ENCODE measurements at regions not wholly inside any gene's neighbourhood (a gene's known extent, or its start where the extent isn't known, plus 50 kb on each side); places are given as distances from the start of the nearest gene placed in this dataset.
"Not testable (repeated sequence)": the region's sequence is repeated elsewhere in the genome, so short reads cannot be mapped to it uniquely, and the experiment has no call there.

GRCh38 chr1:184888505-184888904, 85.8 kb downstream of the NIBAN1 start:
- DNase-seq (ENCODE audit: low read depth in 2 of 2) = no peak

GRCh38 chr1:184882957-184883815, 91.1 kb downstream of the NIBAN1 start:
- DNase-seq (ENCODE audit: low read depth in 2 of 2) = no peak

DNA sequence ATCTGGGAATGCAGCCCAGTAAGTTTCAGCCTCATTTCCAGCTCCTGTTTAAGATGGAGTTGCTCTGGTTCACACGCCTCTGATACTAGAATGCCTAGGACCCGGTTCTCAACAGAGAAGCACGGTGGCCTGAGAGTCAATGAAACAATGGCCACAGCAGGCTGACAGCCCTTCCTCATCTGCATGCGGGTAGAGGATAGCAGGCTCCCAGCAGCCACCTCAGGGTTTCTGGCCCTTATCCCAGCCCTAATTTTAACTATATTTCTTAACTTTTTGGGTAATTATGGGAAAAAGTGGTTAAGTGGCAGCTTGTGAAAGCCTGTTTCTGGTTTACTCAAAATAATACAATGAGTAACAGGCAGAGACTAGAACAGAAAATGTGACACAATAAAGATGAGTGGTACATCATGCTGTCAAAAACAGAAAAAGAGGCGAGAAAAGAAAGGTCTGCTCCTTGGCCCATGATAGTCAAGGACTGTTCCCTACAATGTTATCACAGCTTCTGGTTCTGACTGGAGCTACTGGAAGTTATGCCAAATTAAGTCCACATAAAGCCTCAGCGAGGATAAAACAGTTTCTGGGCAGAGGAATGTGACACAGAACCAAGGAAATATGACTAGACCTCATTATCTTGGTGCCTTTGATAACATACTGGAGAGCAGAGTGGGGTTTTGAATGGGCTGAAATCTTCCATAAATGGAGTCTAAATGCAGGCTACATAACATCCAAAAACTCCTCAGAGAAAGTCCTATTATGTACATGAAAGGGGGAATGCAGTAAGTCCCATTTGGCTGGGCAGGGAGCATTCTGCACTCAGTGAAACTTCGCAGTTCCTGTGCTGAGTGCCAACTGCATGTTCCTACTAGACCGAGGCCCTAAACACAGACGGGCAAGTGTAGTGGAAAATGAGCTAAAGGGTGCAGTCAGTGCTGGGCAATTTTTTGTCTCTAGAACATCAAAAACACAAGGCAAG, 92.1 kb downstream of the NIBAN1 start:
- DNase-seq (ENCODE audit: low read depth in 2 of 2) = no peak

GRCh38 chr1:184879876-184880557, 94.3 kb downstream of the NIBAN1 start:
- DNase-seq (ENCODE audit: low read depth in 2 of 2) = no peak

DNA sequence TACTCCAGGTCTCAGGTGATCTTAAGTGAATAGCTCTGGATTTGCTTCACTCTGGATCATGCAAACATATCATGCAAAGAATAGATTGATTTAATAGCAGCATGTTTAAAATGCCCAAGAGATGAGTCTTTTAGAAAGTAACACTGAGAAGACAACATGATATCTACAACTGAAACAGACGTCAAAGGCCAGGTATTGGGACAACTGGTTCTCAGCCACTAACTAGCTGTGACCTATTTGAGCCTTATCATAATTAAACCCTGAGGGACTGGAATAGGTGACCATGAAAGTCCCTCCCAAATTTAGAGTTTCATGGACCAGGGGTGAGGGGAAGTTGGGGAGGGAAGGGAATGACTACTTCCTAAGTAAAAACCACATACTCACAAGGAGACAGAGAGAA, 95.7 kb downstream of the NIBAN1 start:
- no peak for DNase-seq (ENCODE audit: low read depth in 2 of 2)

DNA sequence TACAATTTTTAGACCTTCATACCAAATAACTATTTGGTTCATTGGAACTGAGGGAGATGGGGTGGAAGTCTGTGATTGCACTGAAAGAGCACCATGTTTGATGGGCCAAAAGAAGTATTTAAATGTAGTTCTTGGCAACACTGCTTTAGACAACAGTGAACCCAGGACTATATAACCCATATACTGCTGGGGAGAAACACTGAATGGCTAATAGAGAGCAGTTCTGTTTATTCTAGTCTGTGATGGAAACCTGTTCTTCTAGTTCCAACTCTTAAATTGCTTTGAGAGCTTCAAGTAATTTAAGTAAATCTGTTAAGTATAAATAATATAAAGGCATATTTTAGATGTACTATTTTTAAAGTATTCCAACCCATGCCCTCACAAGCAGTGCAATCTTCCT, 96.3 kb downstream of the NIBAN1 start:
- no peak for DNase-seq (ENCODE audit: low read depth in 2 of 2)

DNA sequence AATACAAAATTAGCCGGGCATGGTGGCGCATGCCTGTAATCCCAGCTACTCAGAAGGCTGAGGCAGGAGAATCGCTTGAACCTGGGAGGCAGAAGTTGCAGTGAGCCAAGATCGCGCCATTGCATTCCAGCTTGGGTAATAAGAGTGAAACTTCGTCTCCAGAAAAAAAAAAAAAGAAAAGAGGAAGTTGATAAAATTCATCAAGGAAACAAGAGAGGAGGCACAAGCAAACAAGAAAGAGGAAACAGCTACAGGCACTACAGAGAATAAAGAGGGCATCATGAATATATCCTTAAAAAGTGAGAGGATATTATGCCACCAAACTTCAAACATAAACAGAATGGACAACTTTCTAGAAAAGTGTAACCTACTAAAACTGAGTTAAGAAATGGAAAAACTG, 98.3 kb downstream of the NIBAN1 start:
- not testable (repeated sequence) for DNase-seq (ENCODE audit: low read depth in 2 of 2)

DNA sequence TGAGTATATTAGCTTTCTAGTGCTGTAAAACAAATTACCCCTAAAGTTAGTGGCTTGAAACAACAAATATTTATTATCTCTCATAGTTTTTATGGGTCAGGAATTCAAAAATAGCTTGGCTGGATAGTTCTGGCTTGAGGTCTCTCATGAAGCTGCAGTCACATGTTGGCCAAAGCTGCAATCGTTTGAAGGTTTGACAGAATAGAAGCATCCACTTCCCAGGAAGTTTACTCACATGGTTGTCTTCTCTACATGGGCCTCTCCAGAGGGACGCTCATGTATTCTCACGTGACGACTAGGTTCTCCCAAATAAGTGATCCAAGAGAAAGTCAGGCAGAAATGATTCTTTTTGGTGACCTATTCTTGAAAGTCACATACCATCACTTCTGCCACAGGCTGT, 99.1 kb downstream of the NIBAN1 start:
- DNase-seq (ENCODE audit: low read depth in 2 of 2) = no peak

DNA sequence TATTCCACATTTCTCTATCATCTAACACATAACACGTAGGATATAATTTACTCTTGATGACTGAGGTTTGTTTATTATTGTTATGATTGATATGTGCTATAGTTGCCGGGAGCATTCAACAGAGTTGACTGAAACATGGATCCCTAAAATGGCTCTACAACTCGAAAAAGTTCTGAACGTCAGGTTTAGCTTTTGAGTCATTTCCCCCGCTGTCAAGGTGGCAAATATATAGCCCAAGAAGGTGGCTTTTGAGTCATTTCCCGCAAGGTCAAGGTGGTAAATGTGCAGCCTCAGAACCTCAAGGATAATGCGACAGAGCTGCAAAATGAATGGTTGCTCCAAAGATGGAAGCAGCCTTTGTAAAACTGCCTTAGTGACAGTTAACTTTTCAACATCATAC, 104.0 kb downstream of the NIBAN1 start:
- no peak for DNase-seq (ENCODE audit: low read depth in 2 of 2)

DNA sequence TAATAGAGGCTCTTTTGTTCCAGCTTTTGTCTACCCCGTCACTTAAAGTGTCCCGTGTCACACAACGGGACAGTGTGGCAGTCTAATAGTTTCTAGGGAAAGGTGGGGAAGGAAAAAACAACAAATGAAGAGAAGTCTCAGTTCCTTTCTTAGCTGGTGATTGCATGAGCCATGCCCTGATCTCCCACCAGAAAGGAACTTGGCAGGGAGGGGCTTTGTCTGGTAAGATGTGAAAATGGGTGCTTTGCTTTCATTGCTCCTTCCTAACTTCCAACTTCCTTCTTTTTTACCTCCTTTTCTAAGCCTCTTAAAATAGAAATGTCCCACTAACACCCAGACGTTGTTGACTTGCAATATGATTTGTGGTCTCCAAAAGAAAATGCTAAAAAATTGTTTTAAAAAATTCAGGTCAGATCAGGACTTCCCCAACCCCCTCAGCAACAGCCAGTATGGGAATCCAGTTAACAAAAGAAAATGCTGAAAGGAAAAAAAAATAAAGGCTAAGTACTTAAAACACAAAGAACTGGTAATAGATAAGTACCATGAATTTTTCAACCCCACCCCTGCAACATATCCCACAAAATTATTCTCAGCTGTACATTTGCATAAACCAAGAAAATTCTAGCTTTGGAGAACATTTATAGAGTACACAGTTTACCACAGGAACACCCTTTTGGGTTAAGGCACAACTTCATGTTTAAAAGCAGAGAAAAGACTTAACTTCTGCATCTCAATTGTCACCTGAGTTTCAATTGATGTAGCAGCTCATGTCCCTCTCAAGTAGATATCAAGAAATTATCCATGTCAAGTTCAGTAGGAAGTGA, 106.2 kb downstream of the NIBAN1 start:
- no peak for DNase-seq (ENCODE audit: low read depth in 2 of 2)

GRCh38 chr1:184866991-184867788, 107.1 kb downstream of the NIBAN1 start:
- DNase-seq (ENCODE audit: low read depth in 2 of 2) = peak; percentile 2 to 13

DNA sequence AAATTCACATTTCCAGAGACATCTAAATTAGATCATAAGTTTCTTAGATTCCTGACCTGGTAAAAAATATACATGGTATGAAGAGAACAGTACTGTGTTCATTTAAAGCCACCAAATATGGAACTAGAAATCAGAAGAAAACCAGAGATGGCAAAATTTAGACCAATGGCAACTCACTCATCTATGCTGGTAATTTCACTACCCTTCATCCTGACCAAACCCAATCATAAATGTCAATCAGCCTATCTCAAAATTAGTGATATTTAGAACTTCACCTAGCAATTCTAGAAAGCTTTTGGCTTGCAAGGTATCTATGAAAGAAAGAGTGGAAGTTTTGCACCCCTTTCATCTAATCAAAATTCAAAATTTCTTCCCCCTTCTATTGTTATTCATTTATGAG, 107.7 kb downstream of the NIBAN1 start:
- no peak for DNase-seq (ENCODE audit: low read depth in 2 of 2)

GRCh38 chr1:184865831-184866230, 108.5 kb downstream of the NIBAN1 start:
- no peak for DNase-seq (ENCODE audit: low read depth in 2 of 2)

GRCh38 chr1:184861755-184862336, 107.2 kb upstream of the EDEM3 start:
- DNase-seq (ENCODE audit: low read depth in 2 of 2) = no peak

GRCh38 chr1:184860985-184861754, 106.5 kb upstream of the EDEM3 start:
- DNase-seq (ENCODE audit: low read depth in 2 of 2) = no peak

DNA sequence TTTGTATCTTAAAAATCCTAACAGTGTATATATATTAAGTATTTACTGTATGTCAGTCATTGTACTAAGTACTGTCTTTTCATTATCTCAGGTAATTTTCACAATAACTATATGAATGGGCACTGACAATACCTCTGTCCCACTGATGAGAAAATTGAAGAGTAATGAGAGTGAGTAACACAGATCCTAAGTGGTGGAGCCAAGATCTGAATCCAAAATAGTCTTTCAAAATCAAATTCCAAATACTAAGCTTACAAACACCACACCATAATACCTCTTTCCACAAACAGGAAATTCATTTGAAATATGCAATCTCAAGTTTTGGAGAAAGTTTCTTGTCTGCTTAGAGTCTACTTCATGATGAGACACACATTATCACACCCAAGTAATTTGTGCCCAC, 105.9 kb upstream of the EDEM3 start:
- no peak for DNase-seq (ENCODE audit: low read depth in 2 of 2)

DNA sequence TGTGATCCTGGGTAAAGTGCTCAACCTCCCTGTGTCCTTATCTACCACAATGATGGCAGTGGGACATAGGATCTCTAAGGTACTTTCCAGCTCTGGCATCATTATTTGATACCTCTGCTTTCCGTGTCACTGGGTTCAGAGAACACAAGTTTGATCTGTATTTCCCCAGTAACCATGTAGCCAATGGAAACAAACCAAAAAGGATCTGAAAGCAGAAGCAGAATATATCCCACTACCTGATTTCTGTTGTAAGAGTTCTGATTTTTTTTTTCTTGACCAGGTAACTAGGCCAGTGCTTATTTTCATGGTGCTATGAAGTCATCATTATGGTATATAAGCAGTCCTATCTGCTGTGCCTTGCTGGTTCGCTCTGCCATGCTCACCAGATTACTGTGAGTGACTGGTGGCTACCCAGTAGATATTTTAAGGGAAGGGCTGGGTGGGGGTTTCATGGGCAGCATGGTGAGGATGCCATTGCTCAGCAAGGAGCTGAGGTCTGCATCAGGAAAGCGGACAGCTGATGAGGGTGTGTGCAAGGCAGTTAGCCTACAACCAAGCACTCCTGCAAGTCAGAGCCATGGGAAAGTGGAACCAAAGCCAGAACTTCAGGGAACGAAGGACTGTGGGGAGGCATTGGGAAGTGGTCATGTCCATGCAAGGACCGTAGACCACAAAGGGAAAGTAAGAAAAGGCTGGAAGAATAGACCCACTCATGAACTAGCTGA, 104.9 kb upstream of the EDEM3 start:
- no peak for DNase-seq (ENCODE audit: low read depth in 2 of 2)

DNA sequence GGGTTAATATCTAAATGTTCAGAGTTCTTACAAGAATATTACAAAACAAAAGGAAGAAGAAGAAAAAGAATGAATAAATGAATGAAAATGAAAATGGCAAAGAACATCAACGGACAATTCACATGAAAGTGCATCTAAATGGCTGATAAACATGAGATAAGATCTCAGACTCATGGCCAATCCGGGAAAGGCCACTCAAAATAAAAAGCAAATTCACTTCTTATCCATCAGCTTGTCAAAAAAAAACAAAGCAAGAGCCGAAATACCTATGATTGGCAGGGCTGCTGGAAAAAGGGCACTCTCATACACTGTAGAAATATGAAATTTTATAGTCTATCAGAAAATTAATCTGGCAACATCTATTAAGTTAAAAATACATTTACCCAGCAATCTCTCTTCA, 103.6 kb upstream of the EDEM3 start:
- no peak for DNase-seq (ENCODE audit: low read depth in 2 of 2)
